ENCODE measurements at regions not wholly inside any gene's neighbourhood (a gene's known extent, or its start where the extent isn't known, plus 50 kb on each side); places are given as distances from the start of the nearest gene placed in this dataset.
"Not testable (repeated sequence)": the region's sequence is repeated elsewhere in the genome, so short reads cannot be mapped to it uniquely, and the experiment has no call there.

DNA sequence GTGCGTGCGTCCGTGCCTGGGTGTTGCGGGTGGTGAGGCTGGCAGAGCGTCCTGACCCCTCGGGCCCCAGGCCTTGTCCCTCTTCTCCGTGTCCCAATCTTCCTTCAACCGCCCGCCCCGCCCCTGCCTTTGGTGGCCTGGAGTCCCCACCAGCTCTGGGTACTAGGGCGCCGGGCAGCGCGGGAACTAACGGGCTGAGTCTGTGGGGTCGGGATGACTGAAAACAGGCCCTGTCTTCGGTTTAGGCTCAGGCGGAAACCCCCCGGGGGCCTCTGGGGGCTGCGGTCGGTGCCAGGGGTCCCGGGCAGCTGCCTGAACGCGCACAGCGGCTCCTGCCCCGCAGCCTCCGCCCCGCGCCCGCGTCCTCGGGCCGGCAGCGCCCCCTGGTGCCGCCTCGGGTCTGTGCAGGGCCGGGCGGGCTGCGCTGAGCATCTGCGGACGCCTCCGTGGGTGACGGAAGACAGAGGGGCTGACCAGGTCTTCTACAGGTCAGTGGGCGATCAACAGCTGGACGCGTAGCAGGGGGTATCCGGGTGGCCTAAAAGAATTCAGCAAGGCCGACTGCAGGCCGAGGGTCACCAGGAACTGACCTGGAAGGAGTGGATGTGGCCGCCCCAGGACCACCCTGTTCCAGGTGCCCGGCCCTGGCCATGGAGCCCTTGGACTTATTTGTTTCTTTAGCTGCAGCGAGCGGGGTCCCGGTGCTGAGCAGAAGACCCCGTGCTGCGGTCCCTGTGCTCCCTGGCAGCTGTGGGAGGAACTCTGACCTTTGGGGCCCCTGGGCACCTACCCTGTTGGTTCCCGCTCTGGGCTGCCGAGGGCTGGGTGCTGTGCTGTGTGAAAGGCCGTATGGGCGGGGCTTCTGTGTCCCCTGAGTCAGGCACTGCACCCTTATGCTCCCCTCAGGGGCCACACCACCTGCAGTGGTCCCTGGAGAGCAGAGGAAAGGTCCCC is 130.2 kb upstream of the LPCAT1 start:
- H3K9me3 ChIP-seq (ENCODE audit: control insufficient read depth, insufficient read depth, low read length); DNase-seq (ENCODE audit: low read depth, low spot score); H3K4me1 ChIP-seq (ENCODE audit: control insufficient read depth, insufficient read depth, low read length); H3K27me3 ChIP-seq (ENCODE audit: control insufficient read depth, insufficient read depth, low read length); H3K36me3 ChIP-seq (ENCODE audit: control insufficient read depth, insufficient read depth, low read length); H3K27ac ChIP-seq (ENCODE audit: low read length): not testable (repeated sequence)
- peak overlapping the region; percentile 22; the same call in 1 of the 2 replicates for H3K4me3 ChIP-seq (ENCODE audit: low read length)
- WGBS (ENCODE audit: insufficient coverage, insufficient read length): no CpG with 5 or more reads among the region's 60 CpGs

DNA sequence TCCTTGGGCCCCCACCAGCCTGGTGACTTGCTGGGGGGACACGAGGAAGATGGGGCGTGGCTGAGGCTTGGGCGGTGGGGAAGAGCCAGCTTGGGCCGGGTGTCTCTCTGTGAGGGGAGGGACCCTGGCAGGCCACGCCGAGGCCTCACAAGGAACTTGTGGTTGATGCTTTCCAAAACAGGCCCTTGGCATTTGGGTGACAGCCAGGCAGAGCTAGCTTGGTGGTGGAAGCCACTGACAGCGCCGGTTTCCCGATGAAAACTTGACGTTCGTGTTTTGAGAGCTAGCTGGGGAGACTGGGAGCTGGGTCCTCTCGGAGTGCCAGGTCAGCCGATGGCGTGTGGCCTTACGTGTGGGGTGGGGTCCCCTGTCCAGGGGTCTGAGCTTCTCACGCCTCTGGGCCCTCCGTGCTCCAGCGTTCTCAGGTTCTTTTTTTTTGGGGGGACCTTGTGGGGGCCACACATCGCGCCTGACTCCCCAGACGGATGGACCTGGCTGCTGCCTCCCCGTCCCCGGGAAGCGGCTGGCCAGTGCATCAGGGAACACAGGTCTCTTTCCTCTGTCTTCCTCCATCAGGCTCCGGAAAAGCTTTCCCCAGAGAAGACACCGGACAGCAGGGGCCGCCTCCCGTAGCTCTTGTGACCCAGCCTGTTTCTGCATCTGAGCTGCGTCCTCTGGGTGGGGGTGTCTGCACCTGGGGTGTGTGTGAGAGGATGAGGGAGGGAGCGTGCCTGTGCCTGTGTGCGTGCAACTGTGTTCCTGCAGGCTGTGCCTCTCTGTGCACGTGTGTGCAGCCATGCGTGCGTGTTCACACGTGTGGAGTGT is 129.3 kb upstream of the LPCAT1 start:
- no peak for DNase-seq (ENCODE audit: low read depth, low spot score)
- Histone ChIP-seq H3K4me1 (ENCODE audit: control insufficient read depth, insufficient read depth, low read length) (0 out of 2 replicates have a peak, but pooled peaks cover 2% of the 10 kb centered on the region), H3K36me3 (ENCODE audit: control insufficient read depth, insufficient read depth, low read length) (no peaks in the 10 kb centered on the region; the same call in 1 of the 2 replicates), H3K4me3 (ENCODE audit: low read length) (peak overlapping the region; percentile 17; the same call in 1 of the 2 replicates), H3K27ac (ENCODE audit: low read length) (no peak overlapping the region), H3K9me3 (ENCODE audit: control insufficient read depth, insufficient read depth, low read length) (no peaks in the 10 kb centered on the region), H3K27me3 (ENCODE audit: control insufficient read depth, insufficient read depth, low read length) (peaks cover 2% of the 10 kb centered on the region; the same call in 1 of the 2 replicates)
- no CpG with 5 or more reads among the region's 35 CpGs for WGBS (ENCODE audit: insufficient coverage, insufficient read length)

DNA sequence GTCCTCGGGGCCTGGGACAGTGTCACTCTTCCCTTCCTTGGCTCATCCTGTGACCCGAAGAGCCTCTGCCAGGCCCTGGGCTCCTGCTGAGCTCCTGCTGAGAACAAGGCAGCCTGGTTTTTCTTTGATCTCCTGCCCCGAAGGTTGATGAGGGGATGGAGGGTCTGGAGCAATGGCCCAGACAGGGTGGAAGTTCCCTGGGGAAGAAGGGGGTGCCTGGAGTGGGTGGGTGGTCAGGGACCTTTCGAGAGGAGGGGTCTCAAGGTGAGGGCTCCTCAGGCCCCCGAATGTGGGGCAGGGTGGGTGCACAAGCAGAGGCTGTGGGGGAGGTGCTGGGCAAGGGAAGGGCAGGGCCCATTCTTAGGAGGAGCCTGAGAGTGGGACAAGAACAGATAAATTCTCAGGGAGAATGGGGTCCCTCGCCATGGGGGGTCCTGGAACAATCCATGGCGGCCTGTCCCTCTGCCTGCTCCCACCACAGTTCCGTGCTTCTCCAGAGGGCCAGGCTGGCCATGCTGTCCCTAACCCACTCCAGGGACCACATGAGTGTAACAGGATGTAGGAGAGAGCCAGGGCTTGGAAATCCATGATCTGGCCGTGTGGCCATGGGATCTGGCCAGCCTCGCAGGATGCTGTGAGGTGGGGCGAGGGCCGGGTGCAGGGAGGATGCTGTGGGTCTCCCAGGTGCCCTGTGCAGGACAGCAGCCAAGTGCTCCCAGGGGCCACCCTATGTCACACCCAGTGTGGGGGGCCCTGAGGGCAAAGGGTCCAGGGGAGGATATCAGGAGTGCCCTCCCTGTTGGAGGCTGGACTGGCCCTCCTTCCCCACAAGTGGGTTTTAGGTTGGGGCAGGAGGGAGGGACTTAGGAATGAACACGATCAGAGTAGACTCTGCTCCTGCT is 128.5 kb upstream of the LPCAT1 start:
- Histone ChIP-seq H3K9me3 (ENCODE audit: control insufficient read depth, insufficient read depth, low read length) (no peaks in the 10 kb centered on the region), H3K4me3 (ENCODE audit: low read length) (no peak overlapping the region), H3K27me3 (ENCODE audit: control insufficient read depth, insufficient read depth, low read length) (peaks cover 2% of the 10 kb centered on the region; the same call in 1 of the 2 replicates), H3K27ac (ENCODE audit: low read length) (no peak overlapping the region), H3K4me1 (ENCODE audit: control insufficient read depth, insufficient read depth, low read length) (0 out of 2 replicates have a peak, but pooled peaks cover 2% of the 10 kb centered on the region), H3K36me3 (ENCODE audit: control insufficient read depth, insufficient read depth, low read length) (no peaks in the 10 kb centered on the region; the same call in 1 of the 2 replicates)
- no peak for DNase-seq (ENCODE audit: low read depth, low spot score)
- no CpG with 5 or more reads among the region's 13 CpGs for WGBS (ENCODE audit: insufficient coverage, insufficient read length)

DNA sequence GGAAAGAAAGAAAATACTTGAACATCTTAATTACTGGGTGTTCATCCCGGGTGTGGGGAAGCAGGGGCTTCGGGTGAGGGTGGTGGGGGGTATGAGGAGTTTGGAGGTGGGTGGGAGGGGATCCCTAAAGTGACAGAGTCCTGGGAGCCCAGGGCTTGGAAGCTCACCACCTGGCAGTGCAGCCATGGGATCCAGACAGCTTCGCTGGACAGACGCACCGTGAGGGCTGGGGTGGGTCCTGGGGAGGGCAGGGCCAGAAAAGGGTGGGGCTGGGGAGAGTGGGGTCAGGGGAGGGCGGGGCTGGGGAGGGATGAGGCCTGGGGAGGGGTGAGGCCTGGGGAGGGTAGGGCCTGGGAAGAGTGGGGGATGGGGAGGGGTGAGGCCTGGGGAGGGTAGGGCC is 127.5 kb upstream of the LPCAT1 start:
- Histone ChIP-seq H3K9me3 (ENCODE audit: control insufficient read depth, insufficient read depth, low read length) (no peaks in the 10 kb centered on the region), H3K27ac (ENCODE audit: low read length) (no peak overlapping the region), H3K4me3 (ENCODE audit: low read length) (no peak overlapping the region), H3K4me1 (ENCODE audit: control insufficient read depth, insufficient read depth, low read length) (0 out of 2 replicates have a peak, but pooled peaks cover 2% of the 10 kb centered on the region), H3K27me3 (ENCODE audit: control insufficient read depth, insufficient read depth, low read length) (peaks cover 2% of the 10 kb centered on the region; the same call in 1 of the 2 replicates), H3K36me3 (ENCODE audit: control insufficient read depth, insufficient read depth, low read length) (no peaks in the 10 kb centered on the region)
- no peak for DNase-seq (ENCODE audit: low read depth, low spot score)
- no CpG with 5 or more reads among the region's 6 CpGs for WGBS (ENCODE audit: insufficient coverage, insufficient read length)

DNA sequence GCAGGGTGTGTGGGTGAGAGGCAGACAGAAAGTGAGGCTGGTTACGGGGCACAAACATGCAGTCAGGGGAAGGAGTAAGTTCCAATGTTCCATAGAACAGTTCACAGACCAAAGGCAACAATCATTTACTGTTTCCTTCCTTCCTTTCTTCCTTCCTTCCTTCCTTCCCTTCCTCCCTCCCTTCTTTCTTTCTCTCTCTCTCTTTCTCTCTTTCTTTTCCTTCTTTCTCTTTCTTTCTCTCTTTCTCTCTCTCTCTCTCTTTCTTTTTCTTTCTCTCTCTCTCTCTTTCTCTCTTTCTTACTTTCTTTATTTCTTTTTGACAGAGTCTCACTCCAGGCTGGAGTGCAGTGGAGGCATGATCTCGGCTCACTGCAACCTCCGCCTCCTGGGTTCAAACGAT is 125.8 kb upstream of the LPCAT1 start:
- no CpG with 5 or more reads among the region's 4 CpGs for WGBS (ENCODE audit: insufficient coverage, insufficient read length)
- no peak overlapping the region for H3K4me3 ChIP-seq (ENCODE audit: low read length)
- H3K27ac ChIP-seq (ENCODE audit: low read length): no peak overlapping the region
- no peaks in the 10 kb centered on the region for H3K36me3 ChIP-seq (ENCODE audit: control insufficient read depth, insufficient read depth, low read length)
- no peak for DNase-seq (ENCODE audit: low read depth, low spot score)
- H3K4me1 ChIP-seq (ENCODE audit: control insufficient read depth, insufficient read depth, low read length): 0 out of 2 replicates have a peak, but pooled peaks cover 2% of the 10 kb centered on the region
- H3K27me3 ChIP-seq (ENCODE audit: control insufficient read depth, insufficient read depth, low read length): peaks cover 5% of the 10 kb centered on the region; the same call in 1 of the 2 replicates
- no peaks in the 10 kb centered on the region for H3K9me3 ChIP-seq (ENCODE audit: control insufficient read depth, insufficient read depth, low read length)

DNA sequence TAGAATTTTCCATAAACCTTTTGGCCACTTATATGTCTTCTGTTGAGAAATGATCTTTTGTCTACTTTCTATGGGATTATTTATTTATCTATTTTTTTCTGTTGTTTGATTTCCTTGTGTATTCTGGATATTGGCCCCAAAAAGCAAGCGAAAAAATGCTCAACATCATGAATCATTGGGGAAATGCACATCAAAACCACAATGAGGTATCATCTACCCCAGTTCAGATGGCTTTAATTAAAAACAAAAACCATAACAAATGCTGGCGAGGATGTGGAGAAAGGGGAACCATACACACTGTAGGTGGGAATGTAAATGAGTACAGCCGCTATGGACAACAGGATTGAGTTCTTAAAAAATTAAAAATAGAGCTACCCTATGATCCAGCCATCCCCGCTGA is 125.0 kb upstream of the LPCAT1 start:
- no peak overlapping the region for H3K27ac ChIP-seq (ENCODE audit: low read length)
- no peaks in the 10 kb centered on the region for H3K9me3 ChIP-seq (ENCODE audit: control insufficient read depth, insufficient read depth, low read length)
- no CpG with 5 or more reads among the region's 4 CpGs for WGBS (ENCODE audit: insufficient coverage, insufficient read length)

DNA sequence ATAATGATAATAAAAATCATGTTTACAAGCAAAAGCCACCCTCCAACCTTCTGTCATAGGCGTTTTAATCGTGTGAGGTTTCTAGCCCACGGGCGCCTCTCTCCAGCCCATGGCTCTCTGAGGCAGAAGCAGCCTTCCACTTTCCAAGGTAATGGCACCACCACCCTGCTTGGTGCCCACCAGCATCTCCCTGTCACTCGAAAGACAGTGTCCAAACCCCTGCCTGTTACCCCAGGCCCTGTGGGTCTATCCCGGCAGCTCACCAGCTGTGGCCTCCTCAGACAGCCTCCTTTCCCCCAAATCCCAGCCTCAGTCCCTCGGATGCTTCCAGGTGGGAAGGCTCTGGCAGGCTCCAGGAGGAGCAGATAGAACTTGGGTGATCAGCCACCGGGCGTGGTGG is 123.8 kb upstream of the LPCAT1 start:
- no CpG with 5 or more reads among the region's 9 CpGs for WGBS (ENCODE audit: insufficient coverage, insufficient read length)
- Histone ChIP-seq H3K27ac (ENCODE audit: low read length) (no peak overlapping the region), H3K4me3 (ENCODE audit: low read length) (no peak overlapping the region), H3K4me1 (ENCODE audit: control insufficient read depth, insufficient read depth, low read length) (peaks cover 1% of the 10 kb centered on the region; the same call in 1 of the 2 replicates), H3K9me3 (ENCODE audit: control insufficient read depth, insufficient read depth, low read length) (no peaks in the 10 kb centered on the region), H3K36me3 (ENCODE audit: control insufficient read depth, insufficient read depth, low read length) (no peaks in the 10 kb centered on the region), H3K27me3 (ENCODE audit: control insufficient read depth, insufficient read depth, low read length) (peaks cover 11% of the 10 kb centered on the region)
- DNase-seq (ENCODE audit: low read depth, low spot score): no peak

More for the DNA sequence above, 125.0 kb upstream of the LPCAT1 start:
- Histone ChIP-seq H3K36me3 (ENCODE audit: control insufficient read depth, insufficient read depth, low read length) (no peaks in the 10 kb centered on the region), H3K4me3 (ENCODE audit: low read length) (no peak overlapping the region), H3K4me1 (ENCODE audit: control insufficient read depth, insufficient read depth, low read length) (0 out of 2 replicates have a peak, but pooled peaks cover 2% of the 10 kb centered on the region), H3K27me3 (ENCODE audit: control insufficient read depth, insufficient read depth, low read length) (peaks cover 9% of the 10 kb centered on the region)
- DNase-seq (ENCODE audit: low read depth, low spot score): no peak

DNA sequence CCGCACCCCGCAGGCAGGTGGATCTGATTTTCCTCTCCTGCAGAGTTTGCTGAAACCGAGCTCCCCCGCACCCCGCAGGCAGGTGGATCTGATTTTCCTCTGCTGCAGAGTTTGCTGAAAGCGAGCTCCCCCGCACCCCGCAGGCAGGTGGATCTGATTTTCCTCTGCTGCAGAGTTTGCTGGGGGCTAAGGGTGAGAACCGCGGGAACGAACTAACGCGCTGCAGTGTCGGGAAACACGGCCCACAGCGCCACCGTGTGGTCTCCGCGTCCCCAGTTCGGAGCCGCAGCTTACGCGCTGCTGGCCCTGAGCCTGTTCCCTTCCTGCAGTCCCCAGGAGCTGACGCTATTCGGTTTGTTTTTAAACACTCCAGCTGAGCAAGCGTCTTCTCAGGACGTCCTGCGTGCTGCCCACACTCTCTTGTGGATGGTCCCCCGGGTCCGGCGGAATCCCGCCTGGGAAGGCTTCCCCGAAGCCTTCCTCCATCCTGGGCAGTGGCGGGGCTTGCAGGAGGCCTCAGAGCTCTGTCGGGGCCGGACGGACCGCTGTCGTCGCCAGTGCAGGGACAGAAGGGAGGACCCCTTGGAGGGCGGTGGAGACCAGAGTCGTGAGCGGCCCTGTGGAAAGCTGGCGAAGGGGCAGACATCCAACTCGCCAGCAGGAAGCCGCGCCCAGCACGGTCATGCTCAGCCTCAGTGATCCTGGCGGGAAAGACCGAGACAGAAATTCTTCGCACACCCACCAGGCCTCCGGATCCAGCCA is 121.2 kb upstream of the LPCAT1 start:
- Histone ChIP-seq H3K27me3 (ENCODE audit: control insufficient read depth, insufficient read depth, low read length) (peaks cover 11% of the 10 kb centered on the region), H3K4me1 (ENCODE audit: control insufficient read depth, insufficient read depth, low read length) (peaks cover 1% of the 10 kb centered on the region), H3K9me3 (ENCODE audit: control insufficient read depth, insufficient read depth, low read length) (no peaks in the 10 kb centered on the region), H3K36me3 (ENCODE audit: control insufficient read depth, insufficient read depth, low read length) (no peaks in the 10 kb centered on the region), H3K27ac (ENCODE audit: low read length) (no peak overlapping the region), H3K4me3 (ENCODE audit: low read length) (peak overlapping the region; percentile 49)
- no CpG with 5 or more reads among the region's 52 CpGs for WGBS (ENCODE audit: insufficient coverage, insufficient read length)
- peak; percentile 88 for DNase-seq (ENCODE audit: low read depth, low spot score)

DNA sequence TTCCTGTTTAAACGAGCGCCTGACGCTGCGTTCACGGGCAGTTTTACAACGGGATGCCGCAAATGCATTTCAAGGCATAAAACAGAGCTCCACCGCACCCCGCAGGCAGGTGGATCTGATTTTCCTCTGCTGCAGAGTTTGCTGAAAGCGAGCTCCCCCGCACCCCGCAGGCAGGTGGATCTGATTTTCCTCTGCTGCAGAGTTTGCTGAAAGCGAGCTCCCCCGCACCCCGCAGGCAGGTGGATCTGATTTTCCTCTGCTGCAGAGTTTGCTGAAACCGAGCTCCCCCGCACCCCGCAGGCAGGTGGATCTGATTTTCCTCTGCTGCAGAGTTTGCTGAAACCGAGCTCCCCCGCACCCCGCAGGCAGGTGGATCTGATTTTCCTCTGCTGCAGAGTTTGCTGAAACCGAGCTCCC is 120.6 kb upstream of the LPCAT1 start:
- not testable (repeated sequence) for H3K4me1 ChIP-seq (ENCODE audit: control insufficient read depth, insufficient read depth, low read length); H3K36me3 ChIP-seq (ENCODE audit: control insufficient read depth, insufficient read depth, low read length); H3K4me3 ChIP-seq (ENCODE audit: low read length); H3K9me3 ChIP-seq (ENCODE audit: control insufficient read depth, insufficient read depth, low read length); H3K27ac ChIP-seq (ENCODE audit: low read length); DNase-seq (ENCODE audit: low read depth, low spot score)
- peaks cover 11% of the 10 kb centered on the region for H3K27me3 ChIP-seq (ENCODE audit: control insufficient read depth, insufficient read depth, low read length)
- WGBS (ENCODE audit: insufficient coverage, insufficient read length): no CpG with 5 or more reads among the region's 22 CpGs

Data from iPS DF 6.9 (cell line).